Panc1 (cell line): ENCODE measurements at regions not wholly inside any gene's neighbourhood (a gene's known extent, or its start where the extent isn't known, plus 50 kb on each side); places are given as distances from the start of the nearest gene placed in this dataset.

Experiments
- ATAC-seq: fragments of 200-7000 bp; cut with Tn5 transposase; 2 replicates; pipeline ENCODE4 v1.9.1; 2020; ENCODE audit warnings: mild to moderate bottlenecking, moderate library complexity
- BruUV-seq: library from RNA; stranded (reverse); fragments of 400-500 nt; replicated peaks from 2 replicates; lab custom pipeline; 2021; lab: Mats Ljungman, UMichigan
- CTCF ChIA-PET: fragments of 300-600 bp; sonication (Branson Sonifier 250); formaldehyde crosslinking; loops from one replicate; lab custom pipeline; 2022; ENCODE audit warnings: antibody characterized with exemption; lab: Charles Lee
- POLR2A ChIA-PET: fragments of 300-600 bp; sonication (Branson Sonifier 250); formaldehyde crosslinking; loops from one replicate; lab custom pipeline; 2022; ENCODE audit warnings: antibody characterized with exemption; lab: Charles Lee
- DNase-seq: peaks from one replicate; pipeline ENCODE4 v3.0.0-alpha.2; 2010; ENCODE audit warnings: low read depth, low spot score
- H3K27ac ChIP-seq: 2 replicates; pipeline ENCODE4 v1.5.1; 2011; ENCODE audit warnings: mild to moderate bottlenecking, low read length, inconsistent platforms
- H3K27me3 ChIP-seq: fragments of 200-500 bp; sonication (Bioruptor generic); 2 replicates; pipeline ENCODE4 v1.6.0; 2014; ENCODE audit warnings: low read length, inconsistent platforms; ENCODE audit not compliant: control insufficient read depth, insufficient read depth
- H3K36me3 ChIP-seq: fragments of 200-500 bp; sonication (Bioruptor generic); 2 replicates; pipeline ENCODE4 v1.5.1; 2014; ENCODE audit warnings: inconsistent platforms, mild to moderate bottlenecking, low read length, moderate library complexity; ENCODE audit not compliant: control insufficient read depth, insufficient read depth
- H3K4me1 ChIP-seq: 2 replicates; pipeline ENCODE4 v1.5.1; 2011; ENCODE audit warnings: inconsistent platforms, mild to moderate bottlenecking, low read length, moderate library complexity; ENCODE audit not compliant: control insufficient read depth, insufficient read depth
- H3K4me3 ChIP-seq, 2 experiments: 2 replicates each; pipeline ENCODE4 v1.5.1; 2011 to 2012; ENCODE audit warnings: low read depth in 2 of 2, low read length in 2 of 2, mild to moderate bottlenecking in 2 of 2, inconsistent platforms in 1 of 2, moderate library complexity in 1 of 2
- H3K9me3 ChIP-seq: fragments of 200-500 bp; sonication (Bioruptor generic); 2 replicates; pipeline ENCODE4 v1.5.1; 2014; ENCODE audit warnings: low read depth, mild to moderate bottlenecking, inconsistent platforms, low read length, moderate library complexity; ENCODE audit not compliant: control insufficient read depth, insufficient read depth
- CTCF ChIP-seq: fragments of 450-650 bp; IDR thresholded peaks from 2 replicates; pipeline ENCODE4 v1.5.1; 2017; ENCODE audit warnings: mild to moderate bottlenecking
- POLR2AphosphoS5 ChIP-seq: IDR thresholded peaks from 2 replicates; pipeline ENCODE4 v1.6.1; 2012; ENCODE audit warnings: mild to moderate bottlenecking, low read depth, low read length, moderate library complexity
- REST ChIP-seq, 2 experiments: IDR thresholded peaks; 2 replicates each; pipeline ENCODE4 v1.6.1; 2011 to 2012; ENCODE audit warnings: low read depth in 2 of 2, control low read depth in 1 of 2, low read length in 1 of 2, mild to moderate bottlenecking in 1 of 2, moderate library complexity in 1 of 2; ENCODE audit not compliant: insufficient read depth in 1 of 2
- SIN3A ChIP-seq: IDR thresholded peaks from 2 replicates; pipeline ENCODE4 v1.6.1; 2012; ENCODE audit warnings: low read depth, mild to moderate bottlenecking, low read length, moderate library complexity, borderline replicate concordance; ENCODE audit not compliant: insufficient read depth
- TCF7L2 ChIP-seq: IDR thresholded peaks from 2 replicates; pipeline ENCODE4 v1.6.1; 2011; ENCODE audit warnings: mild to moderate bottlenecking, low read depth, low read length, inconsistent platforms
- in situ Hi-C: cut with HindIII; loops from 2 replicates; pipeline ENCODE4 v1.10.0; 2016; ENCODE audit warnings: low sequenced_read_pairs, low pct_unique_long_range_greater_than_20kb
- intact Hi-C: fragments of 100-400 bp; cut with micrococcal nuclease; formaldehyde crosslinking; loops from one replicate; pipeline ENCODE4 v1.10.0; 2022; ENCODE audit not compliant: unreplicated experiment

- Histone ChIP-seq H3K27ac (no peak overlapping the region), H3K4me3 (no peak overlapping the region), H3K9me3 (no peaks in the 10 kb centered on the region; the same call in 1 of the 2 replicates), H3K27me3 (no peaks in the 10 kb centered on the region), H3K4me1 (no peaks in the 10 kb centered on the region), H3K36me3 (no peaks in the 10 kb centered on the region)
- intact Hi-C loops: no loop called here
- in situ Hi-C loops: no loop called here
- BruUV-seq: no TSS peak
- TF ChIP-seq TCF7L2 (no peak), POLR2AphosphoS5 (no peak), REST (IDR thresholded peaks at IDR 0.05; ENCODE audit: insufficient read depth in 1 of 2, low read depth in 2 of 2, low read length in 1 of 2) (no peak), CTCF (no peak), SIN3A (no peak)
- no peak for ATAC-seq
- no peak for DNase-seq
- ChIA-PET CTCF (no interaction called here), POLR2A (no interaction called here)
Measured at GRCh38 chr13:79866436-79866835, 385.5 kb downstream of the NDFIP2 start.

- no TSS peak for BruUV-seq
- DNase-seq (no peak), ATAC-seq (no peak)
- Histone ChIP-seq H3K36me3 (no peaks in the 10 kb centered on the region), H3K4me1 (no peaks in the 10 kb centered on the region), H3K9me3 (no peaks in the 10 kb centered on the region), H3K4me3 (no peak overlapping the region), H3K27me3 (no peaks in the 10 kb centered on the region), H3K27ac (no peak overlapping the region)
- in situ Hi-C loops: no loop called here
- intact Hi-C loops: no loop called here
- CTCF ChIA-PET: no interaction called here
- POLR2A ChIA-PET: no interaction called here
- TF ChIP-seq CTCF: no peak
- TF ChIP-seq TCF7L2: no peak
- no peak for TF ChIP-seq REST (IDR thresholded peaks at IDR 0.05; ENCODE audit: insufficient read depth in 1 of 2, low read depth in 2 of 2, low read length in 1 of 2)
- no peak for TF ChIP-seq POLR2AphosphoS5
- TF ChIP-seq SIN3A: no peak
Measured at GRCh38 chr13:79862515-79862914, 381.6 kb downstream of the NDFIP2 start.
